ENCODE measurements at regions not wholly inside any gene's neighbourhood (a gene's known extent, or its start where the extent isn't known, plus 50 kb on each side); places are given as distances from the start of the nearest gene placed in this dataset.
"Not testable (repeated sequence)": the region's sequence is repeated elsewhere in the genome, so short reads cannot be mapped to it uniquely, and the experiment has no call there.

DNA sequence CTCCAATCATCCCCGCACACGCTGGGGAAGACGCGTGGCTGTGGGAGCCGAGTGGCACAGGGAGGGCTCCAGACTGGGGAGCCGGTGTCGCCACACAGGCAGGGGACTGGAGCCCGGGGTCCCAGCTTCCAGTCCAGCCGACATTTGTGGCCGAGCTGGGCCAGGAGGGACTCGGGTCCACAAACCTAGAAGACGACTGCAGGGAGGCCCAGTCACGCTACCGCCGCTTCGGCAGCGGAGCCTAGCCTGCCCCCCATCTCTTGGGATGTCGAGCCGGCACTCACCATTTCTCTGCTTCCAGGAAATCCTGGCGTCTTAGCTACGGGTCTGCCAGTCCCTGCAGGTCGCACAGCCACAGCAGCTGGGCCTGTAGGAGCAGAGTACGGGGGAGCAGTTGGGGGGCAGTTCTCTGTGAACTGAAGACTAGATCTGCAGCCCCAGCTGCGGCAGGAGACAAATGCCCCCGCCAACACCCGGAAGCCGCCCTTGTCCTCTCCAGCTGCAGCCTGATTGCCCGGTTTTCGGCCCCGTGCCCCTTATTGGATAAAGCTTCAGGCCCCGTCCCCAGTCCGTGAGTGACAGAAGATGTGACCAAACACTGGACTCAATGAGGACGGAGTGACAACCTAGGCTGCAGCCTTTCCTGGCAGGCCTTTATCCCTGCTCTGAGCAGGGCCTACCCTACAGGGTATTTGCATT lies 270.7 kb downstream of the ZNF33B start:
- DNase-seq (ENCODE audit: low read depth, low spot score), result peak; percentile 64

DNA sequence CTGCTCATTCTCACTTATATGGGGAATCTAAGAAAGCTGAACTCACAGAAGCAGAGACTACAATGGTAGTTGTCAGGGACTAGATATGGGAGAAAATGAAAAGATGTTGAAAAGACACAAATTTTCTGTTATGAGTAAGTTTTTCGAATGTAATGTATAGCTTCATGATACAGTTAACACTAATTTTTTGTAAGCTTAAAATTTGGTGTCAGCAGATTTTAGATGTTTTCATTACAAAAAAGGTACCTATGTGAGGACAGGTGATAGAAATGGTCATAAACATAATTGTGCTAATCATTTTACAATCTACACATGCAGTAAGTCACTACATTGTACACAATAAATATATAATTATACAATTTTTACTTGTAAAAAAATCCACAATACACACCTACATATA lies 286.6 kb downstream of the ZNF33B start:
- no peak for DNase-seq (ENCODE audit: low read depth, low spot score)

DNA sequence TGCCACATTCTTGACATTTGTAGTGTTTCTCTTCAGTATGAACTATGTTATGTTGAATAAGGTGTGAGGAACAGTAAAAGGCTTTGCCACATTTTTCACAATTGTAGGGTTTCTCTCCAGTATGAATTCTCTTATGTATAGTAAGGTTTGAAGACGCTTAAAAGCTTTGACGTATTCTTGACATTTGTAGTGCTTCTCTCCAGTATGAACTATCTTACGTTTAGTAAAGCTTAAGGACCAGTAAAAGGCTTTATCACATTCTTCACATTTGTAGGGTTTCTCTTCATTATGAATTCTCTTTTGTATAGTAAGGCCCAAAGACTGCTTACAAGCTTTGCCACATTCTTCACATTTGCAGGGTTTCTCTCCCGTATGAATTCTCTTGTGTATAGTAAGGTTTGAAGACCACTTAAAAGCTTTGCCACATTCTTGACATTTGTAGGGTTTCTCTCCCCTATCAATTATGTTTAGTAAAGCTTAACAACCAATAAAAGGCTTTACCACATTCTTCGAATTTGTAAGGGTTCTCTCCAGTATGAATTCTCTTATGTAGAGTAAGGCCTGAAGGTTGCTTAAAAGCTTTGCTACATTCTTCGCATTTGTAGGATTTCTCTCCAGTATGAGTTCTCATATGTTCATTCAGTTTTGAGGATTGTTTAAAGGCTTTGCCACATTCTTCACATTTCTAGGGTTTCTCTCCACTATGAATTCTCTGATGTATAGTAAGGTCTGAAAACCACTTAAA lies 301.6 kb downstream of the ZNF33B start:
- not testable (repeated sequence) for DNase-seq (ENCODE audit: low read depth, low spot score)

DNA sequence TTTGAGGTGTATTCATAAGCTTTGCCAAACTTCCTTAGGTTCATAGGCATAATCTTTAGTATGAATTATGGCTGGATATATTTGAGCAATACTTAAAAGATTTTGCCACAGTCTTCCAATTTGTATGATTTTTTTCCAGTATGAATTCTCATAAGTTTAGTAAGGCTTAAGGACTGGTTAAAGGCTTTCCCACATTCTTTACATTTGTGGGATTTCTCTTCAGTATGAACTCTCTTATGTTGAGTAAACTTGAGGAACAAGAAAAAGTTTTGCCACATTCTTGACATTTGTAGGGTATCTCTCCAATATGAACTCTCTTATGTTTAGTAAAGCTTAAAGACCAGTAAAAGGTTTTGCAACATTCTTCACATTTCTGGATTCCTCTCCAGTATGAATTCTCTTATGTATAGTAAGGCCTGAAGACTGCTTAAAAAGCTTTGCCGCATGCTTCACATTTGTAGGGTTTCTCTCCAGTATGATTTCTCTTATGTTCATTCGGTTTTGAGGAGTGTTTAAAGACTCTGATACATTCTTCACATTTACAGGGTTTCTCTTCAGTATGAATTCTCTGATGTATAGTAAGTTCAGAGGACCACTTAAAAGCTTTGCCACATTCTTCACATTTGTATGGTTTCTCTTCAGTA lies 302.6 kb downstream of the ZNF33B start:
- not testable (repeated sequence) for DNase-seq (ENCODE audit: low read depth, low spot score)

DNA sequence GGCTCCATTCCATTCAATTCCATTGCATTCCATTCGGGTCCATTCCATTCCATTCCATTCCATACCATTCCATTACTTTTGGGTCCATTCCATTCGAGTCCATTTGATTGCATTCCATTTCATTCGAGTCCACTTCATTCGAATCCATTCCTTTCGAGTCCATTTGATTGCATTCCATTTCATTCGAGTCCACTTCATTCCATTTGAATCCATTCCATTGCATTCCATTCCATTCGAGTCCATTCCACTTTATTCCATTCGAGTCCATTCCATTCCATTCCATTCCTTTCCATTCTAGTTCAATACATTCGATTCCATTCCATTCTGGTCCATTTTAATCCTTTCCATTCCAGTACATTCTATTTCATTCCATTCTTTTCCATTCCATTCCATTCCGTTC lies 334.0 kb downstream of the ZNF33B start:
- no peak for DNase-seq (ENCODE audit: low read depth, low spot score)

DNA sequence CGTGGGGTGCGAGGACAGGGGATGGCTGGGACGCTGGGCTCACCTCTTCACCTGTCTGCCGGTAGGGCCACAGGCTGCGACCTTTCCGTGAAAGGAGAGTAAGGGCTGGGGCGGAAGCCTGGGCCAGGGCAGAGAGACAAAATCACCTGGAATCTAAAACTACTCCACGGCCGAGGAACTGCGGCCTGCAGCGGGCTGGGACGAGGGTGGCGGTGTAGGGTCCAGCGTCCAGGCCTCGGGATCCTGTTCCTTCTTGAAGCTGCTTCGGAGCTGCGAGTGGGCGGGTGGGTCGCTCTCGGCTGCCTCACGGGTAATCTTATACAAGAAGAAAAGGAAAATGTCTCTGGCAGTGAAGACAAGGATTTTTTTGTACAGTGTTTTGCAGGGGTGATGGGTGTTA lies 356.5 kb downstream of the ZNF33B start:
- DNase-seq (ENCODE audit: low read depth, low spot score), result not testable (repeated sequence)

DNA sequence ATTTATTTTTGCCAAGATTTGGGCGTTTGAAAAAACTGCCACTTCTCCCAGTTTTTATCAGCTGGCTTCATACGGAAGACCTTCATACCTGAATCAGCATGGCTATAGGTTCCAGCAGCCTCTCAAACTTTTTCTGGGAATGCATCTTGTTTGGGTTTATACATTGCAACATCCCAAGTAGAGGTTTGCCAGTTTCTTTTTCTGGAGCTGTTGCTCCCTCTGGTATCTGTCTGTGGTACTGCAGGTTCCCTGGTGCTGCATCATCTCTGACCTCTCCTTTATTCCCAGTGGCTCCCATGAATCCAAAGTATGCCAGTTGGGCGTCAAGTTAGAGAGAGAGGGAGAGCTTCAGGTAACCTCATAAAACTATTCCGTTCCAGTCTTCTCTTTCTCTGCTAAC lies 368.6 kb downstream of the ZNF33B start:
- not testable (repeated sequence) for DNase-seq (ENCODE audit: low read depth, low spot score)

DNA sequence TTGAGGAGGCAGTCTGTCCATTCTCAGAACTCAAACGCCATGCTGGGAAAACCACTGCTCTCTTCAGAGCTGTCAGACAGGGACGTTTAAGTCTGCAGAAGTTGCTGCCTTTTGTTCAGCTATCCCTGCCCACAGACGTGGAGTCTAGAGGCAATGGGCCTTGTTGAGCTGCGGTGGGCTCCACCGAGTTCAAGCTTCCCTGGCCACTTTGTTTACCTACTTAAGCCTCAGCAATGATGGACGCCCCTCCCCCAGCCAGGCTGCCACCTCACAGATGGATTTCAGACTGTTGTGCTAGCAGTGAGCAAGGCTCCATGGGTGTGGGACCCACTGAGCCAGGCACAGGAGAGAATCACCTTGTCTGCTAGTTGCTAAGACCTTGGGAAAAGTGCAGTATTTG lies 375.1 kb downstream of the ZNF33B start:
- not testable (repeated sequence) for DNase-seq (ENCODE audit: low read depth, low spot score)

DNA sequence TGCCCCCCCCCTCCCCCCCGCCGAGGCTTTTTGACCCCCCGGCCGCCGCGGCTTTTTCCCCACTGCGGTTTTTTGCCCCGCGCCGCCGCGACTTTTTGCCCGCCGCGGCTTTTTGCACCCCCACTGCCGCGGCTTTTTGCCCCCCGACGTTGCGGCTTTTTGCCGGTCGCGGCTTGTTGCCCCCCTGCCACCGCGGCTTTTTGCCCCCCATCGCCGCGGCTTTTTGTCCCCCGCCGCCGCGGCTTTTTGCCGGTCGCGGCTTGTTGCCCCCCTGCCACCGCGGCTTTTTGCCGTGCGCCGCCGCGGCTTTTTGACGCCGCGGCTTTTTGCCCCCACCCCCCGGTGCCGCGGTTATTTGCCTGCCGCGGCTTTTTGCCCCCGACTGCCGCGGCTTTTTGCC lies 395.4 kb downstream of the ZNF33B start:
- not testable (repeated sequence) for DNase-seq (ENCODE audit: low read depth, low spot score)

DNA sequence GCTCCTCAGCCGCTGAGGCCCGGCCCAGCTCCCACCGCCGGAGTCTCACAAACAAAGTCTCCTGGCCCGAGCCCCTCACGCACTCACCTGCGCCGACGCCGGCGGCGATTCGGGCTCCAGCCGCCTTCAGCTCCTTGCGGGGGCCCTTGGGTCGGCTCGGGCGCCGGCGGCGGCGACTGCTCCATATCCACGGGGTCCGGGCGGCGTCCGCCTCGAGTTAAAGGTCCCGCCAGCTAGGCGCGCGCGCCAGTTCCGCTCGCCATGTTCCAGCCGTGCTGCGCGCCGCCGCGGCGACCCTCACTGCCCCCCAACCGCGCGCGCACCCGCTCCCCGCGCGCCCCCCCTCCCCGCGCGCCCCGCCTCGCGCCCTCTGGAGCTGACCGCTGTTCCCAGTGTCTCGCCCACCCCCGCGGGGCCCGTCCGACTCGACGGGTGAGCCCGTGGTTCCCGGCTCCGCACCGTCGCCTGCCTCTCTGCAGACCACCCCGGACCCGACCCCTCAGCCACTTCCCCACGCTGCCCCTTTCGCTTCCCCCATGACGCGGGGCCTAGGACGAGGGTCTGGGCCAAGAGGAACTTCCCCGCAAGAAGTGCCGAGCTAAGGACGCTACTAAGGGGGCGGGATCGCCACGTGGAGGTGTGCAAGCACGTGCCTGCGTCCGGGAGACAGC lies 396.1 kb downstream of the ZNF33B start:
- no peak for DNase-seq (ENCODE audit: low read depth, low spot score)

DNA sequence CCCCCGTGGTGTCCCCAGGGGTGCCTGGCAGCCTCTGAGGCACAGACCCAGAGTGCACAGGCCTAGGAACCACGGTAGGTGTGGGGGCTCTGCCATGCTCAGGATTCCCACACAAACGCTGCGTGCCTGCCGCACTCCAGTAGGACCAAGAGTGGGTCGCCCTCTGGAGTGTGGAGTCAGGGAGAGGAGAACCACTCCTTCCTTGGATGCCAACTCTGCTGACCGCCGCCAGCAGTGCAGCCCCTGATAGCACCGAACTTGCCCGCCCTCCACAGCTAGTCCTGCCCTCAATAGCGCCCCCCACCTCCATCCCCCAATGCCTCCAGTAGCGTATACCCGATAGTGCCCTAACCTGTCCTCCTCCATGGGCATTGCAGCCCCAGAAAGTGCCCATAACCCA lies 402.0 kb downstream of the ZNF33B start:
- DNase-seq (ENCODE audit: low read depth, low spot score), result not testable (repeated sequence)

DNA sequence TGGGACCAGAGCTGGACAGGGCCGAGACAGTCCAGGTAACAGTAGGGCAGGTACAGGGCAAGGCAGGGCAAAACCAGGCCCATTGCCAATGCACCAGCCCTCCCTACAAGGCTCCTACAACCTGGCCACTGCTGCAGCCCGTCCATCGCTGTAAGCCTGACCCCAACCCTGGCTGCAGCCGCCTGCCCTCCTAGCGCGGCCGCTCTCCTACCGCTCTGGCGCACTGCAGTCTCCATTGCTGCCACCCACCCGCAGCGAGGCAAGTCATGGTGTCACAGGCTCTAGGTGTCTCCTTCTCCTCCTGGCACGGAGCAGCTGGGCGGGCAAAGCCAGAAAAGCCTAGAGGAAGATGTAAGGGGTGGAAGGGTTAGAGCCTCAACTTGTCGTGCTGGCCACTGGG lies 402.6 kb downstream of the ZNF33B start:
- not testable (repeated sequence) for DNase-seq (ENCODE audit: low read depth, low spot score)

DNA sequence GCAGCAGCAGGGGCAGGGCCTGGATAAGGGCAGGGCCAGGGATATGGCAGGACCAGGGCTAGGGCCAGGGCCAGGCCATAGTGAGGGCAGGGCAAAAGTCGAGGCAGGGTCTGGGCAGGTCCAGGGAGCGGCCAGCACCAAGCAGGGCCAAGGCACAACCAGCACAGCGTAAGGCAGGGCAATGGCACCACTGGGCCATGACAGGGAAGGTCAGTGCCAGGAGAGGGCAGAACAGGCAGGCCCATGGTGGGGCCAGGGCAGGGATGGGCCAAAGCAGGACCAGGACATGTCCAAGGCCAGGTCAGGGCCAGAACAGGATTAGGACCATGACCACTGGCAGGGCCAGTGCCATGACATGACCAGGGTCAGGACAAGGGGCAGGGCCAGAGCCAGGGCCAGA lies 403.1 kb downstream of the ZNF33B start:
- DNase-seq (ENCODE audit: low read depth, low spot score), result not testable (repeated sequence)

DNA sequence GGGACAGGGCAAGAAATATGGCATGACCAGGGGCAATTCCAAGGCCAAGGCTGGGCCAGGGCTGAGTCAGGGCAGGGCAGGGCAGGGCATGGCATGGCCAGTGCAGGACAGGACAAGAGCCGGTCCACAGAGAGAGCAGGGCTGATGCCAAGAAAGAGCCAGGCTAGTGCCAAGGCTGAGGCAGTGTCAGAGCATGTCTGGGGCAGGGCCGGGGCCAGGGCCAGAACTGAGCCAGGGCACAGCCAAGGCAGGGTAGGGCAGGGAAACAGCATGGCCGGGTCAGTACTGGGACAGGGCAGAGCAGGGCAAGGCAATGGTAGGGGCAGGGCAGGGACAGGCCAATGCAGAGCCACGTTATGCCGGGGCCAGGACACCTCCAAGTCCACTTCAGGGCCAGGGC lies 403.9 kb downstream of the ZNF33B start:
- not testable (repeated sequence) for DNase-seq (ENCODE audit: low read depth, low spot score)

DNA sequence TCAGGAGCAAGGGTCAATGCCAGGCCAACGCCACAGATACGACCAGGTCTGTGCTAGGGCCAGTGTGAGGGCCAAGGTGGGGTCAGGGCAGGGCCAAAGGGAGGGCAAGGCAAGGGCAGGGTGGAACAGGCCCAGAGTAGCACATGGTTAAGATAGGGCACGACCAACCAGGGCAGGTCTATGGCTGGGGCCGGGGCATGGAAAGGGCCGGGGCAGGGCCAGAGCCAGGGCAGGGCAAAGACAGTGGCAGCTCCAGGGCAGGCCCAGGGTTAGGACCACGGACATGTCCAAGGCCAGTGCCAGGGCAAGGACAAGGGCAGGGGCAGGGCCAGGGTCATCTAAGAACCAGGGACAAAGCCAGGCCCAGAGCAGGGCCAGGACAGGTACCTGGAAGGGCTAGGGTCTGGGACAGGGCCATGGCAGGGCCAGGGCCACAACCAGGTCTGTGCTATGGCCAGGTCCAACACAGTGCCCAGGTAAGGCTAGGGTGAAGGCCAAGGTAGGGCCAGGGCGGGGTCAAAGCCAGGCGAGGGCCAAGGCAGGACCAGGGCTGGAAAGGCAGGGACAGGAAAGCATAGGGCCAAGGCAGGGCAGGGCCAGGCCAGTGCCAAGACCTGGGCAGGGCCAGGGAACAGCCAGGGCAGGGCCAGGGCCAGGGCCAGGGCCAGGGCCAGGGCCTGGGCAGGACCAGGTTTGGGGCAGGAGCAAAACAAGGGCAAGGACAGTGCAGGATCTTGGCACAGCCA lies 404.7 kb downstream of the ZNF33B start:
- DNase-seq (ENCODE audit: low read depth, low spot score), result not testable (repeated sequence)

DNA sequence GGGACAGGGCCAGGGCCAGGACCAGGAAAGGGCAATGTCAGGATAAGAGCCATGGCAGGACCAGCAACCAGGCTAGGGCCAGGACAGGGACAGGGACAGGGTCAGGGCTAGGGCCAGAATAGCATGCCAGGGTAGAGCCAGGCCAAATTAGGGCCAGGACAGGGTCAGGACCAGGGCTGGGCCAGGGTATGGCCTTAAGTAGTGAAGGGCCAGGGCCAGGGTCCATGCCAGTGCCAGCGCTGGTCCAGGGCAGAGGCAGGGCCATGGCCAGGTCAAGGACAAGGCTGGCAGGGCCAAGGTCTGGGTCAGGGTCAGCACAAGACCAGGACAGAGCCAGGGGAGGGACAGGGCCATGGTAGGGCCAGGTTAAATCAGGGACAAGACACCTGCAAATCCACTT lies 405.4 kb downstream of the ZNF33B start:
- not testable (repeated sequence) for DNase-seq (ENCODE audit: low read depth, low spot score)

DNA sequence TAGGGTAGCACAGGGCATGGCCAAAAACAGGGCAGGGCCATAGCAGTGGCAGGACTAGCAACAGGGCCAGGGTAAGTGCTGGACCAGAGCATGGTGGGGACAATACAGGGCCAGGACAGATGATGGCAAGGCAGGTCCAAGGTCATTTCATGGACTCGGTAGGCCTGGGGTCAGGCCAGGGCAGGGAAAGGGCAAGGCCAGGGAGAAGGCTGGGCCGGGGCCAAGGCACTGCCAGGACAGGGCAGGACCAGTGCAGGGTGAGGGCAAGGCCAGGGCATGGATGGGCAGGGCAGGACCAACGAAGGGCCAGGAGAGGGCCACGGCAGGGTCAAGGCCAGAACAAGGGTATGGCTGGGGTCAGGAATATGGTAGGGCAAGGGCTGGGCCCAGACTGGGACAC lies 407.6 kb downstream of the ZNF33B start:
- DNase-seq (ENCODE audit: low read depth, low spot score), result not testable (repeated sequence)

DNA sequence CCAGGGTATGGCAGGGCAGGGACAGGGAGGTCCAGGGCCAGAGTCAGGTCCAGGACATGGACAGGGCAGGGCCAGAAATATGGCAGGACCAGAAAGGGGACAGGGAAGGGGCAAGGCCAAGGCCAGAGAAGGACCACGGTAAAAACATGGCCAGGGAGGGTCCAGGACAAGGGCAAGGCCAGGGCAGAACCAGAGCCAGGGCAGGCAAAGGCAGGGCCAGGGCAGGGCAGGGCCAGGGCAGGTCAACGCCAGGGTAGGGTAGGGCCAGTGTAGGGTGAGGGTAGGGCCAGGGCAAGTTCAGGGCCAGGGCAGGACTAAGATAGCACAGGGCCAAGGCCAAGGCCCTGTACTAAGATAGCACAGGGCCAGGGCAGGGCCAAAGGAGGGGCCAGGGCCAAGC lies 408.3 kb downstream of the ZNF33B start:
- not testable (repeated sequence) for DNase-seq (ENCODE audit: low read depth, low spot score)

DNA sequence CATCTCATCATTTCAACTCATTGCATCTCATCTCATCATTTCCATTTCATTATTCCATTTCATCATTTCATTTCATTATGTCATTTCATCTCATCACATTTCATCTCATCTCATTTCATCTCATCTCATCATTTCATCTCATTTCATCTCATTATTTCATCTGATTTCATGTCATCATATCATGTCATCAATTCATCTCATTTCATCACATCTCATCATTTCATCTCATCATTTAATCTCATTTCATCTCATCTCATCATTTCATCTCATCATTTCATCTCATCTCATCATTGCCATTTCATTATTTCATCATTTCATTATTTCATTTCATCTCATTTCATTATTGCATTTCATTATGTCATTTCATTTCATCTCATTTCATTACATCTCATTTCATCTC lies 410.5 kb downstream of the ZNF33B start:
- DNase-seq (ENCODE audit: low read depth, low spot score), result not testable (repeated sequence)

DNA sequence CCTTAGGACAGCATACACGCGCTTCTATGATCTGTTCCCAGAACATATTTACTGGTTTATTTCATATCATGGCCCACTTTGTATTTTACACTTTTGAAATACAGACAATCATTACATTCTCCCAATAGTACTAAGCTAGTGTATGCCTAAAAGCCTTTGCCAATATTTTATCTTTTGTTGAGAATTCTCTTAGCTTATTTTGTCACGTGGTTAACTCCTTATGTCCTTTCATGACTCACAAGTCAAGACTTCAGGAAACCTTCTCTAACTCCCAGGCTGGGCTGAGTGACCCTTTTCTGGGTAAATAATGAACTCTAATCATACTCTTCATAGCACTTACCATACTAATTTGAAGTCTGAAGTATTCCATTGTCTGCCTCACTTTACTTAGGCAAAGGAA lies 444.8 kb downstream of the ZNF33B start:
- not testable (repeated sequence) for DNase-seq (ENCODE audit: low read depth, low spot score)

DNA sequence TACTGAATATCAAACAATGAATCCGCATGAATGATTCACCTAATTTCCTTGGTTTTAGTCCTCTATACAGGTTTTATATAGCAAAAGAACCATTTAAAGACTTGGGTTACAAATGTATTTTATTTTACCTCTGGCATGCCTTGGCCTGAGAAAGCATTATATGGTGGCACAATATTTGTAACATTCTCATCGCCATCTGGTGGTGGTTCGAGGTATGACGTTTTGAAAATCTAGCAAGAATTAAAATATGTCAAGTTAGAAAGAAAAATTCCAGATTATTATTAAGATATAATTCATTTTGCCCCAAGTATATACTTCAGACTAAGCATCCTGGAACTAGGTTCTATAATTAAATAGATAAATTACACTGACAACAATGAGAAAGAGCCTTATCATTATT lies 445.9 kb downstream of the ZNF33B start:
- not testable (repeated sequence) for DNase-seq (ENCODE audit: low read depth, low spot score)
